SW480 (cell line): ENCODE measurements at regions not wholly inside any gene's neighbourhood (a gene's known extent, or its start where the extent isn't known, plus 50 kb on each side); places are given as distances from the start of the nearest gene placed in this dataset.
"Not testable (repeated sequence)": the region's sequence is repeated elsewhere in the genome, so short reads cannot be mapped to it uniquely, and the experiment has no call there.

Experiments used
- DNase-seq: peaks from one replicate; pipeline ENCODE4 v3.0.0-alpha.2; 2016; ENCODE audit warnings: low spot score

DNA sequence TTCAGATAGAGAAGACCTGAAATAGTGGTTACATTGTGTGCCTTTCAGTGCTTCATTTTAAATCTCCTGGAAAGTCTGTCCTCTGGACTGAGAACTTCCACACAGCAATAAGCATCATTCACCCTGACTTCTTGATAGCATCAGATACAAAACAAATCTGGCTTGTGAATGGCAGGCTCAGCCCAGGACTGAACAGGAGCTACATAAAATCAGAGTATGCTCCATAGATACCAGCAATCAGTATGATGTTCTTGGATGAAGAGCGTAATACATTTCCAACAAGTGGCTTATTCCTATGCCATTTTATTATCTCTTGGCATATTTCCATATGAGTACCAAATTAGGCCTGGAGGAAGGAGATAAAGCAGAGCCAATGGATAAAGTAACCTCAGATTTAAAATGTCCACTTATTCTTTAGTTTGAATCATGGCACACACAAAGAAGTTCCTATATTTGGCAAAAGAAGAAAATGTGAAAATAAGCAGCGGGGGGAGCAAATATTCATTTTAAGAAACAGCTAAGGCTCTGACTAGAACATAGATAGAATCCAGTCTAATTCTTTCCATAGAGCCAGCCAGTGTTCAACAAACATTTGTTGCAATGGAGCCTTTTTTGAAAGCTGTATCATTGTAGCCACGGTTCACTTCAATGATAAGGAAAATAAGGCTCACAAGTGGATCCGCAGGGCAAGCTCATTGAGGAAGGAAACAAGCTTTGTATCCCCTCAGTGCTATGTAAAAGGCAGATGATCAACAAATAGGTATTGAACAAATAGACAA is 230.8 kb upstream of the CHAC2 start:
- DNase-seq, result no peak

DNA sequence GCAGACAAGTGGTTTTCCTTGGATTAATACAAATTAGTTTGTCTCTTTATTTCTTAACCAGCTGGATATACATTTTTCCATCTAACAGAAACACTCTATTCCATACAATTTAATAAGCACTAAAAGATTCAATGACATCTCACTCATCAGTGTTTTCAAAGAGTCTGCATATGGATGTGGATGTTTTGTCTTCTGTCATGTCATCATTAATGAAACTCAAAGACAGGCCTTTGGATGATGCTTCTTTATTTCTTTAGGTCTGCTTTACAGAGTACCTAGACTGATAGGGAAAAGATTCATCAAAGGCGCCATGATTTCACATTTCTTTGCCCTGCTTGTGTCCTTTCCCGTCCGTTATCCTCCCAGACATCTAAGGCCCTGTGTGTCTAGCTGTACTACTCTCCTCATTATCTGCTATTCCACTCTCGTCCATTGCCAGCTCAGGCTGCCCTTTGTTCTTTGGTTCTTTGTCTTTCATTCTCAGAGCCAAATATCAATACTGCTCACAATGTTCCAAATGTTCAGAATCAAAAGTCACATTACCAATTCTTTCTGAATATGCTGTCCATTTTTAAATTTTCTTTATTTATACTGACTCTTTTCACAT is 232.3 kb upstream of the CHAC2 start:
- no peak for DNase-seq

DNA sequence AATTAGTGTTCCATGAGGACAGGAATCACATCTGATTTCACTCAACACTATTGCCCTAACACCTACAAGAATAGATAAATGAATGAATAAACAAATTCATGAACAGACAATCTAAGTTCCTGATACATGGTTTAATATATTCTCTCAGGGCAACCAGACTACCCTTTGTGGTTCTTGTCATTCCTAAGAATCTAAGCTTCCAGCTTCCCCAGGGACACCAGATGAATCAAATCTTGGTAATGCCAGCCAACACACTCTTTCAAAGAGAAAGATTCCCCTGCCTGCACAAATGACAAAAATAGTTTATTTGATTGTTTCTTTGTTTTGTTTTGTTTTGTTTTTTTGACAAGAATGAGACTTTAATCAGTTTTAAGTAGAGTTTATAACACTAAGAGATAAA is 237.5 kb upstream of the CHAC2 start:
- no peak for DNase-seq

DNA sequence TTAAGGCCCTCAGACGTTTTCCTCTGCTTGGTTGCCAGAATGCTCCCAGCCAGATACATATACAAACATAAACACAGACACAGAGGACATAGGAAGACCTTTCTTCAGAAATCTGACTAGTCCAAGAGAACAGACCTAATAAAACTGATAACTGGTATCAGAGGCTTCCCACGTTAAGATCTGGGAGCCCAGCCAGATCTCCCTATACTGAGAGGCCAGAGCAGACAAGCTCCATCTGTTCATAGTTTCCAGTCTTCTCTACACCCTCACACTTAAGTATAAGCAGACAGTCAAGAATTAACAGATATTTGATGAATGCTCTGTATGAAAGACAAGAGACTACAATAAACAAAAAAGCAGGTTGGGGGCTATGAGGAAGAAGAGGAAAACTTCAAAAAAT is 240.5 kb upstream of the CHAC2 start:
- no peak for DNase-seq

DNA sequence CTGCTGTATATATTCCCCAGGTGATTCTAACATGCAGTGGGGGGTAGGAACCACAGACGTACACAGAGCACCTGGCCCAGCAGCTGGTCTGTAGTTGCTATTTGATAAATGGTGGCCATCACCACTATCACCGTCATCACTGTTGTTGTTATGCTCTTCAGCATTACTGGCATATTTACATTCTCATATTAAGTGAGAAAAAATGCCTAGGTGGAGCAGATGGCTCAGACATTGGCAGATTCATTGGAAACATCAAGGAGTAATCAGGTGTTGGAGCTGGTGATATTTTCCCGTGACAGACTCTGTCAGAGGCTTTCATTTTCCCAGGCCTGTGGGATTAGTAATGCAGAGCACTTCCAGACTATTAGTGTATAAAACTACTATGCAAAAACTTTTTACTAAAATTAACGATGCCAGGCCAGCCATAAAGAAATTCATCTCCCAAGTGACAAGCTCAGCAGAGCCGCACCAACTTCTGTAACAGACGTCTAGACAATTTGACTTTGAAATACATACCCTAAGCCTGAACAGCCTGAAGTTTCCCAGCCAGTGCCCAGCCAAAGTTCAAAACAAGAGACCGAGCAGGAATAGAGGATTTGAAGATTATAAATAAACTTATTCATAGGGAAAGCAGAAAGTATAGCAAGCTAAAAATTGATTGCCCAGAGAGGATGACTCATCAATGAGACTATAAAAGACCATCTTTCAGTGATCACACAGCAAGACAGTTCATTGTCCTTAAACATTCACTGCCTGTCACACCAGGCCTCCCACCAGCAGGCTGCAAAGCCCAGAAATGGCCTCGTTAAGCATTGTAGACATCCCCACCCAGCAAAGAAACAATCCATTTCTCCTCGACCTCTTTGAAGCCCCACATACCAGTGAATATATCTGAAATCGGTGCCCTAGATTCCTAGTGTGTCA is 247.4 kb upstream of the CHAC2 start:
- no peak for DNase-seq

DNA sequence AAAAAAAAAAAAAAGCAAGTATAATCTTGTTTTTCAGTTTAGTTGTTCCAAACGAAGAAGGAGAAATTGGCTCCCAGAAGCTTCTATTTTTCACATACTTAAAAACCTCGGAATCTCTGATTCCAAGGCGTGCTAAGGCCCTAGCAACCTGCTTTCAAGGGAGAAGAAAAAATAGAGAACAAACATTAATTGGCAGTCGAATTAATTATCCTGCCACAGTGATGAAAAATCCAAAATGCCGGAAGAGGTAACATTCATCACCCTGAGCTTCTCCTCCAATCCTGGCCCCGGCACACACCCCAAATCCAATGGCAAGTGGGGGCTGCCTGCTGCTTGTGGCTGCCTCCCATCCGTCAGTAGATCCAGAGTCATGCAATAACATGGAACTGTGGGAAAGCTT is 250.2 kb upstream of the CHAC2 start:
- no peak for DNase-seq

DNA sequence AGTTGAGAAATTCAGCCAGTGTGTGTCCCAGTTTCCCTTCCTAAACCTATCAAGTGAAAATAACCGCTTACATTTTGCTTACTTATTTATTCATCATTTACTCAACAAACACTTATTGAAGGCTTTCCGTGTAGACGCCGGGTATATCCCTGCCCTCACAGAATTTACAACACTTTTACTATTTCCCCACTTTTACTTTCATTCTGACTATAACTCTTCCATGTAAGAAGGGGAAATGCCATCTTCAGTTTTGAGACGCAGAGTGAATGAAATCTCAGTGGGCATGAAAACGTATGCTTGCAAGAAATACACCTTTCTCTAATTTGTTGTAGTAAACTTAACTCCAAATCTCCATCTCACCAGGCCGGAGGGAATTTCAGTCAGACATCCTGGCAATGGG is 251.0 kb upstream of the CHAC2 start:
- no peak for DNase-seq

DNA sequence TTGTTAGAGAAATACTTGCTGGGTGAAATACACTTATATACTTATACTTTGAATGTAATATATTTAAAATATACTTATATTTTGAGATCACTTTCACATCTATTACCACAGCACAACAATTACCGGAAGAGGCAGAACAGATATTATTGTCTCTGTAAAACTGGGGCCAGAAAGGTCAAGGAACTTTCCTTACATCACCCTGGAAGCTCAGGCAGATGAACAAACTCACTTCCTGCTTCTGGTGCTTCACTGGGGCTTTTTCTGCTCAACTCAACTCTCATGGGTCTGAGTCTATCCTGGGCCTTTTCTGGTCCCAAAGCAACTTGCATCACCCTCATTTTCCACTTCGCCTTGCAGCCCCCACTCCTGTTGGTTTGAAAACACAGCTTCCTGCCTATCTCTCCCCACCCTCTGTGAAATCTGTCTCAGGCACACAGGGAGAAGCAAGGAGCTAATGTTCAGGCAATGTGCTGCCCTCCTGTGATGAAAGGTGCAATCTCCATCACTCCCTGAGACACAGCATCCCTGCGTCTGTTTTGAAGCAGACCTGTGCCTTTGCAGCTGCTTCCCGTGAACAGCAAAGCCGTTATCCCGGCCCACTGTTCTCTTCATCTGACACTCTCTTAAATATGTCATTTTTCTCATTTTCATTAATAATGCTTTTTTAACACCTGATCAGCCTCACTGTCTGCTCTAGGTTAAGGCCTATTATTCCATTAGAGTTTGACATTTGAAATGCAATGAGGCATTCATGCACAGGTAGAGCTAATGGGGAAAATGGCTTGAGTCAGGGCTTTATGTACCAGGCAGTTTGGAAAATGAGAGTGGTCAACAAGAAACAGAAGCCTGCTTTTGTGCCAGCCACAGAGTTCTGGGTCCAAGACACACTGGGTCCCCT is 251.9 kb upstream of the CHAC2 start:
- no peak for DNase-seq

DNA sequence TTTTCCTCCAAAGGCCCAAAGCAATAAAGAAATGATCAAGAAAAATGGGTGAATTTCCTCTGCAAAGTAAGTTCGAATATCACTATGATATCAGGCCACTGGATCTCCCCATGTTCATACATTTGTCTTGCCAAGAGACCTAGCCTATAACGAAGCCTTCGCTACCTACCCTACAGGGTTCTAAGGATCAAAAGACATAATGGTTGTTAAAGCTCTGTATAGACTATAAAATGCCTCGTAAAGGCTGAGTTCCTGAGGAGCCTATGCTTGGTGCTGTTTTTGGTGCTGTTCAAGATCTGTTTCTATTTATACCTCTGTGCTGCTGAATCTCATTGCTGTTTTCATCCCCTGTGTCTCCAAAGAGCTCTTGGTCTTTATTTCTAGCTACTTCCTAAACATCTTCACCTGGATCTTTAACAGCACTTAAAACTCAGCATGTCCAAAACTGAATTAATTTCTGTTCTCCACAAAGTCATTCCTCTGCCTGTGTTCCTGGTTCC is 254.4 kb upstream of the CHAC2 start:
- DNase-seq, result no peak

GRCh38 chr2:53512071-53512826 is 255.4 kb upstream of the CHAC2 start:
- DNase-seq, result no peak

- DNase-seq, result no peak
Observed at GRCh38 chr2:53511549-53511948, 256.1 kb upstream of the CHAC2 start.

DNA sequence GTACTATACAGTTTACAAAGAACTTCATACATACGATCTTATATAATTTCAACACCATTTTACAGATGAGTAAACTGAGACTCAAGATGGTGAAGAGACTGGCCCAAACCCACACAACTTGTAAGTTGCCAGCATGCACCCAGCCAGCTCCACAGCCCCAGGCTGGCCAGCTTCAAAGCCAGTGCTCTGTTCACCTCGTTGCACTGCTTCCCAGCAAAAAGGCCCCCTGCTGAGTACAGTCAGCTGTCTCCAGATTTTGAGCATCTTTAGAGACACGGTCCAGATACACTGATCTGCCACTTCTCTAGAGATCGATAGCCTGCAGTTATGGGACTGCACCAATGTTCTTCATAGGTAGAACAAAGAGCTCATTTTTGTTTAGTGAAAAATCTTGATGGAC is 257.2 kb upstream of the CHAC2 start:
- no peak for DNase-seq

DNA sequence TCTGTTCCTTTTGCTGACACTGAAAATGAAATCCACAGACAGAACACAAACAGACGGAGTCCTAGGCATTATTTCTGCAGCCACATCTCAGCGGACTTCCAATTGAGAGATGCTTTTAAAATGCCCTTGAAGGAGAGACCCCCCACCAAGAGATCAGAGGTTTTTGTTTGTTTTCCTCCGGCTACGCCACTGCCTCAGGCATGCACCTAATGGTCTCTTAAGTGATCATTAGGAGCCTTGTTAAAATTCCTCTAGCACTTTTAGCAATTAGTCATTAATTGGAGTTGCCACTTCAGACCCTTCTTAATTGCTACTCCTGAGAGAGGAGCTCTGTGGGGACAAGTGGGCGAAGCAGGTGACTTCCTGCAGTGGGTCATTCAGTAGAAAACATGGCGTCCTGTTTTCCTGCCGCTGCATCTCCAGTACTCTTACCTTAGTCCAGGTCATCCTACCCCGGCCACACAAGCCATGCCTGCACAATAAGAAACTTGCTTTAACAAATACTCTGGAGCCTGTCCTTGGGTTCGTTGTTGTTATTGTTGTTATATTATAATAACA is 257.7 kb upstream of the CHAC2 start:
- no peak for DNase-seq

DNA sequence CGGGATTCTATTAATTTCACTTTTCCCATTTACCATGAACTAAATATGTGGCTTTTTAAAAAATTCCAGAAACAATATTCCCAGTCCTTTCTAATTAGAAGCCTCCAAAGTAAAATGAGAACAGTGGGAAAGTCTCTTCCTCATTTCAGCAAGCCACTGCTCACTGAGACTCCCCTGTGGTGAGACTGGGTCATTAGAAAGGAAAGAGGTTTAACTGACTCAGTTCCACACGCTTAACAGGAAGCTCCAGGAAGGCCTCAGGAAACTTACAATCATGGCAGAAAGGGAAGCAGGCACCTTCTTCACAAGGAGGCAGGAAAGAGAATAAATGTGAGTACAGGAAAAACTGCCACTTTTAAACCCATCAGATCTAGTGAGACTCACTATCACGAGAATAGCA is 258.9 kb upstream of the CHAC2 start:
- DNase-seq, result no peak

DNA sequence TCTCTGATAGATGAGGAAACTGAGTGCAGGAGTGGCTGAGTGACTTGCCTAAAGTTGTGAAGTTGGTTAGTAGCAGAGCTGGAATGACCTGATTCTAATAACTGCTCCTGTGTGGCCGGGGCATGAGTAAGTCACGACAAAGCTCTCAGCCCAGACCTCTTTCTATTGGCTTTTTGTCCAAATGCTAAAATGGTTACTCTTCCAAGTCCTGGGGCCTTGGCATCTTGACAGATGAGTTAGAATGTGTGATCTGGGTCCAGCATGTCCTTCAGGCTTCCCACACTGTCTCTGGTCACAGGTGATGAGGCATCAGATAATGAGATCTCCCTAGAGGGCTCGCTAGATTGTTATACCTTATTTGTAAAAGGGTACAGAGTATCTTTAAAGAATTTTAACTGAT is 260.5 kb upstream of the CHAC2 start:
- not testable (repeated sequence) for DNase-seq

- DNase-seq, result no peak
Observed at GRCh38 chr2:53505826-53506225, 261.8 kb upstream of the CHAC2 start.

DNA sequence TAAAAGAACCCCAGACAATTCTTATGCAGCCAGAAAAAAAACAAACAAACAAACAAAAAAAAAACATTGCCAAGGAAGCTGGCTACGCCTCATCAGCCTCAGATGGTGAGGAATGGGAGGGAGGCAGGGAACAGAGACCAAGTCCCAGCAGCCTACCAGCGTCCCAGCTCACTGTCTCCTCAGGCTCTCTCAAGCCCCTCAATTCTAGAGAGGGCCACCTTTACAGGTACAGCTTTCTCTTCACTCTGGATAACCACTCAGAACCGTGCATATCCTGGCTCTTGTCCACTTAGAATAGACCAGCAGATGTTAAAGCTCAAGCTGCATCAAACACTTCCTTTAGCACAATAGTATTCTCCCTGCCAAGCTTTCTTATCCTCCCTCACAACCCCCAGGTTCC is 263.1 kb upstream of the CHAC2 start:
- no peak for DNase-seq

- DNase-seq, result no peak
Observed at GRCh38 chr2:53500181-53500580, 267.4 kb upstream of the CHAC2 start.

- no peak for DNase-seq
Observed at GRCh38 chr2:53498210-53498609, 269.4 kb upstream of the CHAC2 start.

GRCh38 chr2:53497020-53497419 is 270.6 kb upstream of the CHAC2 start:
- DNase-seq, result no peak

GRCh38 chr2:53493210-53493609 is 274.4 kb upstream of the CHAC2 start:
- DNase-seq, result no peak
